T-helper 1 cell treated with Interleukin-12 subunit alpha and Interleukin-12 subunit beta and Interleukin-4 antibody, amounts not matched to agents 30 ng/mL and 1 ng/mL, for 36 hours (primary cell): ENCODE measurements at regions not wholly inside any gene's neighbourhood (a gene's known extent, or its start where the extent isn't known, plus 50 kb on each side); places are given as distances from the start of the nearest gene placed in this dataset.

Experiments used
- intact Hi-C: fragments of 100-400 bp; cut with micrococcal nuclease; formaldehyde crosslinking; loops from one replicate; pipeline ENCODE4 v1.15.1; 2024

GRCh38 chr2:34353509-34354113 is 754.5 kb upstream of the FAM98A start:
- intact Hi-C loops, result no loop called here

GRCh38 chr2:34349527-34349926 is 750.4 kb upstream of the FAM98A start:
- intact Hi-C loops, result no loop called here

- intact Hi-C loops, result no loop called here
Measured at GRCh38 chr2:34345030-34345429, 745.9 kb upstream of the FAM98A start.

GRCh38 chr2:34340307-34340706 is 741.2 kb upstream of the FAM98A start:
- intact Hi-C loops, result no loop called here

GRCh38 chr2:34337735-34338134 is 738.6 kb upstream of the FAM98A start:
- intact Hi-C loops, result no loop called here

- intact Hi-C loops, result no loop called here
Measured at GRCh38 chr2:34332813-34333212, 733.7 kb upstream of the FAM98A start.

GRCh38 chr2:34320056-34320455 is 721.0 kb upstream of the FAM98A start:
- intact Hi-C loops, result no loop called here

GRCh38 chr2:34317797-34318196 is 718.7 kb upstream of the FAM98A start:
- intact Hi-C loops, result no loop called here

GRCh38 chr2:34316788-34317187 is 717.7 kb upstream of the FAM98A start:
- intact Hi-C loops, result no loop called here

- intact Hi-C loops, result no loop called here
Measured at GRCh38 chr2:34311816-34312215, 712.7 kb upstream of the FAM98A start.

GRCh38 chr2:34308140-34308539 is 709.0 kb upstream of the FAM98A start:
- intact Hi-C loops, result no loop called here

- intact Hi-C loops, result no loop called here
Measured at GRCh38 chr2:34307636-34308035, 708.5 kb upstream of the FAM98A start.

- intact Hi-C loops, result no loop called here
Measured at GRCh38 chr2:34306745-34307144, 707.6 kb upstream of the FAM98A start.

- intact Hi-C loops, result no loop called here
Measured at GRCh38 chr2:34305587-34305986, 706.5 kb upstream of the FAM98A start.

GRCh38 chr2:34294961-34295360 is 695.9 kb upstream of the FAM98A start:
- intact Hi-C loops, result no loop called here

GRCh38 chr2:34291076-34291475 is 692.0 kb upstream of the FAM98A start:
- intact Hi-C loops, result no loop called here

- intact Hi-C loops, result loop anchor here (2.0 kb wide), 1 partner anchor 57 kb away; no protein-coding TSS in a partner anchor
Measured at GRCh38 chr2:34288016-34288415, 688.9 kb upstream of the FAM98A start.

- intact Hi-C loops, result no loop called here
Measured at GRCh38 chr2:34280606-34281005, 681.5 kb upstream of the FAM98A start.

- intact Hi-C loops, result no loop called here
Measured at GRCh38 chr2:34266908-34267697, 668.0 kb upstream of the FAM98A start.

- intact Hi-C loops, result no loop called here
Measured at GRCh38 chr2:34261701-34262100, 662.6 kb upstream of the FAM98A start.

GRCh38 chr2:34254272-34254878 is 655.3 kb upstream of the FAM98A start:
- intact Hi-C loops, result no loop called here

- intact Hi-C loops, result no loop called here
Measured at GRCh38 chr2:34252111-34252510, 653.0 kb upstream of the FAM98A start.

GRCh38 chr2:34251578-34251977 is 652.5 kb upstream of the FAM98A start:
- intact Hi-C loops, result no loop called here
